Ramos (cell line): ENCODE measurements at regions not wholly inside any gene's neighbourhood (a gene's known extent, or its start where the extent isn't known, plus 50 kb on each side); places are given as distances from the start of the nearest gene placed in this dataset.
"Not testable (repeated sequence)": the region's sequence is repeated elsewhere in the genome, so short reads cannot be mapped to it uniquely, and the experiment has no call there.

Source experiments
- in situ Hi-C: fragments of 300-500 bp; cut with MboI; formaldehyde crosslinking; loops from one replicate; pipeline ENCODE4 v1.14.3; 2022; ENCODE audit warnings: low sequenced_read_pairs; ENCODE audit not compliant: unreplicated experiment

- in situ Hi-C loops: no loop called here
Measured at GRCh38 chr15:70382009-70382749, 284.5 kb upstream of the TLE3 start.

DNA sequence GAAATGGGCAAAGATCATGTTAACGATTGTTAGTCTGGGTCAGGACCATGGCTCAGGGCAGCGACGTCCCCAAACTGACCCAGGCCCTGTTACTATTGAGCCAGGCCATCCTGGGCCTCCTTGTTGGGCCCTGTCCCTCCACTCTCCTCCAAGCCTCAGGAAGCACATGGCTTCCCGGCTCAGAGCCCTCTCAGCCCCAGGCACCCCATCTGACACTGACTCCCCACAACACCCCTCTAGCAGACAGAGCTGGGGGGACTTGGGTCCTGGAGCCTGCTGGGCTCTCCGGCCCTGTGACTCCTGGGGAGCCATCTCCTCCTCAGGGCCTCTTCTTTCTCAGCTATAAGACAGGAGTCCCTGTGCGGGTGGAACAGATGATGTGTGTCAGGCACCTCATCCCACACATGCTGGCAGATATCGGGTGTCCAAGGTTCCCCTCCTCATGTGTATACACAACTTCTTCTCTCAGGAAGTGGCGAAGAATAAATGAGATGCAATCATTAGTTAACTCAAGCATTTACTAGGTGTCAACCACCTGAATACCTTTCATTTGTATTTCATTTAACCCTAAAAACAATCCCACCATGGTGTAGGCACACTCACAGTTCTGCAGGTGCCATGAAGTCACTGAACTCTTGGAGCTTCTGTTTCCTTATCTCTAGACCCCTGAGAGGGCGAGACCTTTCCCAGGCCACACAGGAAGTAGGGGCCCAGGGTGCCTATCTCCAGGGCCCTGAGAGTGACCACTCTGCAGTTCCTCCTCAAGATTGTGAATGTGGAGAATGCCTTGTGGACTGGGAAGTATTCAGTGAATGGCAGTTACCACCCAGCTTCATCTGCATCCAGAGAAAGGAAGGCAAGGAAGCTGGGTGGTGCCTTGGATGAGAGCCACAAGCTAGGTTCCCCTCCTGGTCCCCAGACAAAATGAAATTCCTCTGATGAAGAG is 282.5 kb upstream of the TLE3 start:
- in situ Hi-C loops: no loop called here

DNA sequence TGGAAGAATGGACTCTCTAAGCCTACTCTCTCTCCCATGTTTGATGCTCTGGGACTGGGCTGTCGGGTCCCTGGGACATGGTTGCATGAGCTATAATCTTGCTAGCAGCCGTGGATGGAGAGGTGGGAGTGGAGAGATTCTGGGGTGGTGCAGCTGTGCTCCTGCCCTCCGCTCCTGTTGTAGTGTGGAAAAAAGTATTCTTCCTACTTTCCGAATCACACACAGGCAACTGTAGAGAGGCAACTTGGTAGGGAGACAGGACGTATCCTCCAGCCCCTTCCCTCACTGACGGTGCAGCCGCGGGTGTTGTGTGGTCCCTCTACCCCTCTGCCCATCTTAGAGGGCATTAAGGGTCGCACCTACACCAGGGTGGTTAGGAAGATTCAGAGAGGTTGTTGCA is 281.4 kb upstream of the TLE3 start:
- in situ Hi-C loops: no loop called here

- in situ Hi-C loops: no loop called here
Measured at GRCh38 chr15:70378126-70379031, 280.7 kb upstream of the TLE3 start.

DNA sequence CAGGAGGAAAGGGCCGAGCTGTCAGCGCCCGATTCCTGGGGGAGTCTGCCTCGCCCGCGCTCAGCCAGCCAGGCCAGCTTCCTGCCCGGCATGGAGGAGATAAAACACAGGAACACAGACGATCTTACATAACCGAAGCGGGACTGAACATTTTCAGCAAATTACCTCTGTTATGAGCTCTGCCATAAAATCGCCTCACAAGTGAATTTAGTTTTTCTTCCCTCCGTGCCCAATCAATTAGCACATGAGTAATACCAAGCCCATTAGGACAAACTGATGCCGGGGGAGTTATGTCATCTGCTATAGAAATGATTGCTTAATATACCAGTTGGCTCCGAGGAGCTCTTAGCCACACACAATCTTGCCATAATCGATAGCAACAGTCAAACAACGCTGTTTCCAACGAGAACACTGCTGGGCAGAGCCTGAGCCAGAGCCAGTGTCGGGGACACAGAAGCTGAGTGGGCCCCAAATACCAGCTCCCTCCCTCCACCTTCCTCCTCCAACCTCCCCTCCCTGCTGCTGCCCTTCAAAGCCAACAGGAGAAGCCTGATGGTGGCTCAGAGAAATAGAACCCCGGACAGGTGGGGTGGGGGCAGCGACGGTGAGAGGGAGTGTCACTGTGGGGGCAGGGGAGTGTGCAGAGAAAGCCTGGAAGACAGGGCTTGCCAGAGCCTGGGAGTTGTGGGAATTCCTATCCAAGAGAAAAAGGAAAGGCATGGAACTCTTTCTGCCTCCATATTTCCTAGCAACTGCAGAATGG is 279.4 kb upstream of the TLE3 start:
- in situ Hi-C loops: no loop called here

- in situ Hi-C loops: no loop called here
Measured at GRCh38 chr15:70376031-70376928, 278.6 kb upstream of the TLE3 start.

DNA sequence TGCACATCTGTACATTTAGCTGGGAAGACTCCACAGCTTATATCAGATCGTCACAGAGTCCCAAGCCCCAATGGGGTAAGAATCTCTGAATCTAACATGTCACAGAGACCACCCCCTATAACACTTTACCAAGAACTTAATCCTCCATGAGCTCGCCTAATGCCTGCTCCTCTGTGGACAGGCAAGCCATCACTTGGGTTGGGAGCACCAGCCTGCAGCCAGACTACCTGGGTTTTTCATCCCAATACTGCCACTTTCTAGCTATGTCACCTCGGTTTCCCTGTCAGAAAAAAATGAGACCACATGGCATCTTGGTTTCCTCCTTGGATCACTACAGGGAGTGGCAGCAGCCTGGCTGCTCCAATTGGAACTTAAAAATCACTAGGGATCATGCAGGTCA is 277.9 kb upstream of the TLE3 start:
- in situ Hi-C loops: no loop called here

GRCh38 chr15:70375006-70375431 is 277.3 kb upstream of the TLE3 start:
- in situ Hi-C loops: no loop called here

DNA sequence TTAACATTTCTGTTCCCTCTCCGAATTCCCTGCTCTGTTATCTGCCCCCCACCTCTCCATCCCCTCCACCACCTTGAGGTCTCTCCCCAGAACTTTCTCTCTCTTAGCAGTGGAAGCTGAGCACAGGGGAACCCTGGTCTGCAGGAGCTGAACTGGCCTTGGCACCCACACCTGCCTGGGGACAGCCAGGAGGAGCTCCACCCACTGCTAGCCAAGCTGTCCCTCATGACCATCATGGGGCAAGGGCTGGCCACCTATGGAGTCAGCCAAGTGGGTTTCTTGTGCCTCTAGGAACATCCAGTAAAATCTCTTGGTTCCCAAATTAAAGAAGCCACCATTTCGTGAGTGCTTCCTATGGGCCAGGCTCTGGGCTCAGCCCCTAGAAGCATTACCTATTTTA is 276.4 kb upstream of the TLE3 start:
- in situ Hi-C loops: no loop called here

DNA sequence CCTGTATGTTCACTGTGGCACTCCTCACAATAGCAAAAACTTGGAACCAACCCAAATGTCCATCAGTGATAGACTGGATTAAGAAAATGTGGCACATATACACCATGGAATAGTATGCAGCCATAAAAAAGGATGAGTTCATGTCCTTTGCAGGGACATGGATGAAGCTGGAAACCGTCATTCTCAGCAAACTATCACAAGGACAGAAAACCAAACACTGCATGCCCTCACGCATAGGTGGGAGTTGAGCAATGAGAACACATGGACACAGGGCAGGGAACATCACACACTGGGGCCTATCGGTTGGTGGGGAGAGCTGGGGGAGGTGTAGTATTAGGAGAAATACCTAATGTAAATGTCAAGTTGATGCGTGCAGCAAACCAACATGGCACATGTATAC is 275.7 kb upstream of the TLE3 start:
- in situ Hi-C loops: not testable (repeated sequence)

DNA sequence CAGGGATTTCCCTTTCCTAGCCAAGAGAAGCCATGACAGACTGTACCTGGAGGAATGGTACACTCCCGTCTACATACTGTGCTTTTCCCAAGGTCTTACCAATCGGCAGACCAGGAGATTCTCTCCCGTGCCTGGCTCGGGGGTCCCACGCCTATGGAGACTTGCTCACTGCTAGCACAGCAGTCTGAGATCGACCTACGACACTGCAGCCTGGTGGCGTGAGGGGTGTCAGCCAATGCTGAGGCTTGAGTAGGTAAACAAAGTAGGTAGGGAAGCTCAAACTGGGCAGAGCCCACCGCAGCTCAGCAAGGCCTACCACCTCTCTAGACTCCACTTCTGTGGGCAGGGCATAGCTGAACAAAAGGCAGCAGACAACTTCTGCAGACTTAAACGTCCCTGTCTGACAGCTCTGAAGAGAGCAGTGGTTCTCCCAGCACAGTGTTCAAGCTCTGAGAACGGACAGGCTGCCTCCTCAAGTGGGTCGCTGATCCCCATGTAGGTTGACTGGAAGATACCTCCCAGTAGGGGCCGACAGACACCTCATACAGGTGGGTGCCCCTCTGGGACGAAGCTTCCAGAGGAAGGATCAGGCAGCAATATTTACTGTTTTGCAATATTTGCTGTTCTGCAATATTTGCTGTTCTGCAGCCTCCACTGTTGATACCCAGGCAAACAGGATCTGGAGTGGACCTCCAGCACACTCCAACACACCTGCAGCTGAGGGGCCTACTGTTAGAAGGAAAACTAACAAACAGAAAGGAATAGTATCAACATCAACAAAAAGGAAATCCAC is 270.4 kb upstream of the TLE3 start:
- in situ Hi-C loops: not testable (repeated sequence)

DNA sequence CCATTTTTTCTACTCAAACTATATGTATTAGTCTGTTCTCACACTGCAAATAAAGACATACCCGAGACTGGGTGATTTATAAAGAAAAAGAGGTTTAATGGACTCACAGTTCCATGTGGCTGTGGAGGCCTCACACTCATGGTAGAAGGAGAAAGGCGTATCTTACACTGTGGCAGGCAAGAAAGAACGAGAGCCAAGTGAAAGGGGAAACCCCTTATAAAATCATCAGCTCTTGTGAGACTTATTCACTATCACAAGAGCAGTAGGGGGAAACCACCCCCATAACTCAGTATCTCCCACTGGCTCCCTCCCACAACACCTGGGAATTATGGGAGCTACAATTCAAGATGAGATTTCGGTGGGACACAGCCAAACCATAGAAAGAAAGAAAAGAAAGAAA is 266.3 kb upstream of the TLE3 start:
- in situ Hi-C loops: not testable (repeated sequence)

DNA sequence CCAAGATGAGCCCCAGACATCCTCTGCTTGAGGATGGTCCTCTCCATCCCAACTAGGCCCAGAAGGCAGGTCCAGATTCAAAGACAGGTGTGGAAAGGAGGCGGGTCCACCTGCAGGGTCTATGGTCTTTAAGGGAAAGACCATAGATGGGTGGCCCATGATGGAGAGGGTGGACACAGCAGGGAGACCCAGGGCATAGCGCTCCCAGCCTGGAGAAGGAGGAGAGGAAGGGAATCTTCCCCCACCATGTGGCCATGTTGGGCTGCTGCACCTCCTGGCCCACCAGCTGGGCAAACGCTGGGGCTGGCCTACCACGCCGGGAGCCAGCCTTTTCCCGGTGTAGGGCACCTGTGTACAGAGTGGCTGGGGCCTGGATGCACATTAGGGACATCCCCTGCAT is 265.2 kb upstream of the TLE3 start:
- in situ Hi-C loops: no loop called here

GRCh38 chr15:70362350-70362749 is 264.6 kb upstream of the TLE3 start:
- in situ Hi-C loops: no loop called here

GRCh38 chr15:70361891-70362290 is 264.2 kb upstream of the TLE3 start:
- in situ Hi-C loops: no loop called here

GRCh38 chr15:70361106-70361505 is 263.4 kb upstream of the TLE3 start:
- in situ Hi-C loops: no loop called here

- in situ Hi-C loops: no loop called here
Measured at GRCh38 chr15:70358871-70359647, 261.3 kb upstream of the TLE3 start.
